ENCODE measurements at regions not wholly inside any gene's neighbourhood (a gene's known extent, or its start where the extent isn't known, plus 50 kb on each side); places are given as distances from the start of the nearest gene placed in this dataset.

- TF ChIP-seq CTCF (IDR thresholded peaks at IDR 0.05 in 4 of 5, conservative IDR thresholded peaks at IDR 0.05 in 1 of 5) (no peak), POLR2A (IDR thresholded peaks at IDR 0.05) (no peak)
Measured at GRCh38 chr13:65551208-65551607, 1678.9 kb downstream of the PCDH9 start.

Measured in gastrocnemius medialis (tissue), 4 donors.